CD14-positive monocyte (primary cell): ENCODE measurements at regions not wholly inside any gene's neighbourhood (a gene's known extent, or its start where the extent isn't known, plus 50 kb on each side); places are given as distances from the start of the nearest gene placed in this dataset.
A peak's percentile ranks its signal among the peaks of the same experiment; 100 is the strongest.

Source experiments
- DNase-seq, 3 donors: peaks; one replicate each; pipeline ENCODE4 v3.0.0-alpha.2; 2011 to 2022
- H2AFZ ChIP-seq: 2 replicates; pipeline ENCODE4 v1.6.0; 2012; ENCODE audit warnings: mild to moderate bottlenecking, low read depth, low read length, inconsistent platforms; ENCODE audit not compliant: insufficient read depth, poor library complexity, severe bottlenecking
- H3K27ac ChIP-seq, 2 donors: 1 replicate in 1 of 2; 2 replicates in 1 of 2; pipeline ENCODE4 v1.5.1; 2012 to 2013; ENCODE audit warnings: low read length in 2 of 2, control low read depth in 1 of 2, inconsistent platforms in 1 of 2, low read depth in 1 of 2, mild to moderate bottlenecking in 1 of 2
- H3K27me3 ChIP-seq, 2 donors: one replicate each; pipeline versions ENCODE4 v1.6.0 to v1.6.1; 2011 to 2013; ENCODE audit warnings: low read length in 2 of 2; ENCODE audit not compliant: control insufficient read depth in 2 of 2, insufficient read depth in 2 of 2
- H3K36me3 ChIP-seq, 2 donors: replicated peaks in 1 of 2; 1 replicate in 1 of 2; 2 replicates in 1 of 2; pipeline versions ENCODE4 v1.5.1 to v1.6.1; 2012 to 2013; ENCODE audit warnings: low read length in 2 of 2, control low read depth in 1 of 2, inconsistent platforms in 1 of 2, mild to moderate bottlenecking in 1 of 2; ENCODE audit not compliant: insufficient read depth in 2 of 2, control insufficient read depth in 1 of 2
- H3K4me1 ChIP-seq, 2 donors: 1 replicate in 1 of 2; 2 replicates in 1 of 2; pipeline versions ENCODE4 v1.5.1 to v1.6.1; 2012 to 2013; ENCODE audit warnings: low read length in 2 of 2, control low read depth in 1 of 2, inconsistent platforms in 1 of 2, mild to moderate bottlenecking in 1 of 2, moderate library complexity in 1 of 2; ENCODE audit not compliant: insufficient read depth in 2 of 2, control insufficient read depth in 1 of 2
- H3K4me2 ChIP-seq: replicated peaks from 2 replicates; pipeline ENCODE3; 2012; ENCODE audit warnings: low read length, moderate library complexity, mild to moderate bottlenecking; ENCODE audit not compliant: poor library complexity, severe bottlenecking; ENCODE audit errors: extremely low read depth
- H3K4me3 ChIP-seq, 3 experiments: fragments of 200-600 bp in 1 of 3; sonication (generic) in 1 of 3; replicated peaks in 1 of 3; 1 replicate in 2 of 3; 2 replicates in 1 of 3; pipeline ENCODE4 v1.5.1; 2011 to 2013; ENCODE audit warnings: low read length in 3 of 3, mild to moderate bottlenecking in 3 of 3, control low read depth in 2 of 3, low read depth in 2 of 3, inconsistent platforms in 1 of 3, moderate library complexity in 1 of 3
- H3K79me2 ChIP-seq: 2 replicates; pipeline ENCODE4 v1.6.0; 2012; ENCODE audit warnings: mild to moderate bottlenecking, control low read depth, inconsistent platforms, low read length, moderate library complexity; ENCODE audit not compliant: insufficient read depth
- H3K9ac ChIP-seq: 2 replicates; pipeline ENCODE4 v1.6.0; 2017; ENCODE audit warnings: low read length, mild to moderate bottlenecking; ENCODE audit not compliant: insufficient read depth, poor library complexity, severe bottlenecking
- H3K9me3 ChIP-seq, 2 donors: replicated peaks in 1 of 2; 1 replicate in 1 of 2; 2 replicates in 1 of 2; pipeline versions ENCODE4 v1.5.1 to v1.6.1; 2012 to 2013; ENCODE audit warnings: low read length in 2 of 2, control low read depth in 1 of 2; ENCODE audit not compliant: control insufficient read depth in 1 of 2, insufficient read depth in 1 of 2
- H4K20me1 ChIP-seq: 2 replicates; pipeline ENCODE4 v1.6.0; 2012; ENCODE audit warnings: mild to moderate bottlenecking, low read length, control low read depth, moderate library complexity; ENCODE audit not compliant: insufficient read depth
- H3K27ac Mint-ChIP-seq, 7 donors: one replicate each; pipeline ENCODE4 v1.8.0; 2020; ENCODE audit warnings: mild to moderate bottlenecking in 7 of 7, mixed read lengths in 7 of 7, moderate library complexity in 6 of 7, inconsistent platforms in 2 of 7
- H3K27me3 Mint-ChIP-seq, 3 donors: one replicate each; pipeline ENCODE4 v1.8.0; 2021 to 2022; ENCODE audit warnings: low read depth in 3 of 3, mild to moderate bottlenecking in 3 of 3, mixed read lengths in 3 of 3, moderate library complexity in 3 of 3, inconsistent platforms in 1 of 3
- H3K36me3 Mint-ChIP-seq, 2 donors: one replicate each; pipeline ENCODE4 v1.8.0; 2020; ENCODE audit warnings: mixed read lengths in 2 of 2, inconsistent platforms in 1 of 2, mild to moderate bottlenecking in 1 of 2
- H3K4me1 Mint-ChIP-seq: one replicate; pipeline ENCODE4 v1.8.0; 2020; ENCODE audit warnings: mild to moderate bottlenecking, mixed read lengths
- H3K4me3 Mint-ChIP-seq, 2 donors: one replicate each; pipeline ENCODE4 v1.8.0; 2020; ENCODE audit warnings: mild to moderate bottlenecking in 2 of 2, mixed read lengths in 2 of 2, moderate library complexity in 1 of 2
- H3K9me3 Mint-ChIP-seq, 7 donors: one replicate each; pipeline ENCODE4 v1.8.0; 2020 to 2022; ENCODE audit warnings: mixed read lengths in 7 of 7, mild to moderate bottlenecking in 6 of 7, moderate library complexity in 6 of 7, inconsistent platforms in 2 of 7
- CTCF ChIP-seq: fragments of 200-600 bp; IDR thresholded peaks from one replicate; pipeline ENCODE4 v1.8.0; 2022; ENCODE audit warnings: antibody characterized with exemption, mild to moderate bottlenecking
- WGBS: methylation state at CpG from one replicate; pipeline ENCODE4 v1.1.5; 2013; ENCODE audit warnings: missing lambda C conversion rate; ENCODE audit not compliant: insufficient coverage; 5-methylcytosine and 5-hydroxymethylcytosine counted together
- intact Hi-C, 2 donors: fragments of 100-400 bp; cut with micrococcal nuclease; formaldehyde crosslinking; loops; one replicate each; pipeline versions ENCODE4 v1.15.0 to v1.15.1; 2023

GRCh38 chr5:68074048-68074632 is 141.4 kb upstream of the PIK3R1 start:
- H3K79me2 ChIP-seq, result no peaks in the 10 kb centered on the region
- no peaks in the 10 kb centered on the region for H3K36me3 ChIP-seq
- no peak for DNase-seq
- intact Hi-C loops, result no loop called here
- no peaks in the 10 kb centered on the region for H4K20me1 ChIP-seq
- WGBS, result no CpG with 5 or more reads among the region's 1 CpG
- Mint-ChIP-seq H3K27me3 (no peaks in the 10 kb centered on the region), H3K4me1 (no peaks in the 10 kb centered on the region), H3K27ac (no peak overlapping the region), H3K9me3 (peaks cover 0 to 1% (median 0%) of the 10 kb centered on the region in 7 donors), H3K4me3 (no peak overlapping the region), H3K36me3 (no peaks in the 10 kb centered on the region)
- no peak overlapping the region for H2AFZ ChIP-seq
- TF ChIP-seq CTCF, result no peak
- no peak overlapping the region for H3K4me2 ChIP-seq
- no peaks in the 10 kb centered on the region for H3K4me1 ChIP-seq
- no peak overlapping the region for H3K9ac ChIP-seq
- no peaks in the 10 kb centered on the region for H3K27me3 ChIP-seq
- H3K4me3 ChIP-seq, result no peak overlapping the region
- no peak overlapping the region for H3K27ac ChIP-seq
- H3K9me3 ChIP-seq, result no peaks in the 10 kb centered on the region

DNA sequence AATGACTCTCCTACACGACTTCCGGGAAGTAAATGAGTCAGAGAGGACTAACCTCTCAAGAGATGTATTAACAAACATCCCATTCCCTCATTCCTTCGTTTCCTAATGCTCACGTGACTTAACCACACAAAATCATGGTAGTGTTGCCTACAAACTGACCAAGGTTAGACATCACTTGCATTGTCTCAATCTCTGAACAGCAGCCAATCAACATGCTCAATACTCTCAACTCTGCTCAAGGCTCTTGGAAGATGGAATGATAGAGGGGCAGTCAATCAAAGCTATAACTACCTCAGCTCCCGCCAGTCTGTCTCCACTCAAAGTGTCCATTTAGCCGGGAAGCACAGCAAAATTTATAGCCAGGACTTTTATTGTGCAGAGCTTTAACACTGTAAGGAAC is 143.8 kb upstream of the PIK3R1 start:
- peaks cover 9 to 13% of the 10 kb centered on the region in 2 donors for H3K4me1 ChIP-seq
- H3K27ac ChIP-seq, result no peak overlapping the region
- H3K4me3 ChIP-seq, result no peak overlapping the region
- Mint-ChIP-seq H3K9me3 (no peaks in the 10 kb centered on the region), H3K27ac (peak overlapping the region in 1 of 7 donors; percentile 34), H3K4me3 (no peak overlapping the region), H3K4me1 (peaks cover 11% of the 10 kb centered on the region), H3K36me3 (no peaks in the 10 kb centered on the region), H3K27me3 (no peaks in the 10 kb centered on the region)
- H4K20me1 ChIP-seq, result no peaks in the 10 kb centered on the region
- H2AFZ ChIP-seq, result no peak overlapping the region
- DNase-seq, result no peak
- TF ChIP-seq CTCF, result no peak
- H3K9me3 ChIP-seq, result no peaks in the 10 kb centered on the region
- no peak overlapping the region for H3K9ac ChIP-seq
- H3K36me3 ChIP-seq, result no peaks in the 10 kb centered on the region
- 95% methylated on average over 3 of the region's 6 CpGs for WGBS
- no peaks in the 10 kb centered on the region for H3K79me2 ChIP-seq
- intact Hi-C loops, result no loop called here
- no peaks in the 10 kb centered on the region for H3K27me3 ChIP-seq
- H3K4me2 ChIP-seq, result no peak overlapping the region
